Esophagus muscularis mucosa (tissue), 3 donors: ENCODE measurements at regions not wholly inside any gene's neighbourhood (a gene's known extent, or its start where the extent isn't known, plus 50 kb on each side); places are given as distances from the start of the nearest gene placed in this dataset.

Source experiments
- CTCF ChIP-seq, 3 experiments: fragments of 200-600 bp in 2 of 3; fragments of 450-650 bp in 1 of 3; sonication (generic) in 2 of 3; IDR thresholded peaks; one replicate each; pipeline ENCODE4 v1.5.1; 2017 to 2019; ENCODE audit warnings: antibody characterized with exemption in 3 of 3, mild to moderate bottlenecking in 2 of 3, moderate library complexity in 1 of 3
- POLR2A ChIP-seq: fragments of 450-650 bp; IDR thresholded peaks from one replicate; pipeline ENCODE4 v1.6.1; 2017; ENCODE audit warnings: antibody characterized with exemption, moderate library complexity, mild to moderate bottlenecking, low read depth
- POLR2AphosphoS5 ChIP-seq, 2 donors: sonication (generic); formaldehyde crosslinking; IDR thresholded peaks; one replicate each; pipeline ENCODE4 v1.6.1; 2017; ENCODE audit warnings: antibody characterized with exemption in 2 of 2

- TF ChIP-seq CTCF (IDR thresholded peaks at IDR 0.05) (no peak), POLR2AphosphoS5 (IDR thresholded peaks at IDR 0.05) (no peak), POLR2A (no peak)
Measured at GRCh38 chr17:33948309-33948708, 306.8 kb upstream of the CCL2 start.
